ENCODE measurements at regions not wholly inside any gene's neighbourhood (a gene's known extent, or its start where the extent isn't known, plus 50 kb on each side); places are given as distances from the start of the nearest gene placed in this dataset.

DNA sequence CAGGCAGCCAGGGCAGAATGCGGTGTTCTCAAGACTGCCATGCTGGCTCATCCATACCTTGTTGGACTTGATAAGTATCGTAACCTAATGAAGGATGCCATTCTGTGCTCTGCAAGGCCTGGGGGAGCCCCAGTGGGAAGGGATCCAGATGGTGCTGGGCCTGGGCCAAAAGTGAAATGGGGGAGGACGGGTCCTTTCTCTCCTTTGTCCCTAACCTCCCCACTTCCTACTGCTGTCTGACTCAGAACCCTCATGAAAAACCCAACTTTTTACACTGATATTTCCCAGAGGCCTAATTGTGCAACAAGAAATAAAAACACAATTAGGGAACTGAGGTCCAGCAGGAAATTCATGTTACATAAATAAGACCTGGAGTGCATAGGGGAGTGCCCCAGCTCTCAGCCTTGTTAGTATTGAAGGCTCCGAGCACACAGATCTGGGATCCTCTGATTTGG lies 193.7 kb upstream of the SVIL start:
- H3K4me3 ChIP-seq = no peak overlapping the region
- DNase-seq (ENCODE audit: low spot score in 2 of 2) = no peak
- H3K9me3 ChIP-seq = no peaks in the 10 kb centered on the region
- 60% methylated on average over 4 of the region's 4 CpGs for WGBS
- peaks cover 20% of the 10 kb centered on the region for H3K4me1 ChIP-seq
- TF ChIP-seq EP300 (IDR thresholded peaks at IDR 0.05) (no peak), CTCF (IDR thresholded peaks at IDR 0.05) (no peak), POLR2A (IDR thresholded peaks at IDR 0.05) (no peak), POLR2AphosphoS5 (IDR thresholded peaks at IDR 0.05) (no peak)
- H3K36me3 ChIP-seq = no peaks in the 10 kb centered on the region
- no peak overlapping the region for H3K27ac ChIP-seq
- no peaks in the 10 kb centered on the region for H3K27me3 ChIP-seq

DNA sequence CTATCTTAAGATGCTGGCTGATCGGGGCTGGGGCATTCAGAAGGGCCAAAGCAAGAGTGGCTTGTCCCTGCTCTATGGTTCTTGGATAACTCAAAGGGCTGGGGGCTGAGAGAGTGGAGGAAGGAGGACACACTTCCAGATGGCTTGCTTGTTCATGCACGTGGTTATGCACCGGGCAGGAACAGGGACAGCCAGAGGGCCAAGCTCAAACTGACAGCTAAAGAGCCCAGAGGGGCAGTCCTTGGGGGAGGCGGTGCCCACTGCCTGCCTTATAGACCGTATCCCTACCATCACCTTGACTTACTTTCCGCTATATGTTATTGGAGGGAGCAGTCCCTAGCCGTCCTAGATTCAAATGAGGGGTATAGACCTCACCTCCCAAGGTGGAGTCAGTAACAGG lies 192.7 kb upstream of the SVIL start:
- H3K27me3 ChIP-seq = no peaks in the 10 kb centered on the region
- peaks cover 20% of the 10 kb centered on the region for H3K4me1 ChIP-seq
- no peaks in the 10 kb centered on the region for H3K36me3 ChIP-seq
- DNase-seq (ENCODE audit: low spot score in 2 of 2) = no peak
- TF ChIP-seq POLR2AphosphoS5 (IDR thresholded peaks at IDR 0.05) (no peak), CTCF (IDR thresholded peaks at IDR 0.05) (no peak), POLR2A (IDR thresholded peaks at IDR 0.05) (no peak), EP300 (IDR thresholded peaks at IDR 0.05) (no peak)
- H3K27ac ChIP-seq = no peak overlapping the region
- H3K4me3 ChIP-seq = no peak overlapping the region
- no peaks in the 10 kb centered on the region for H3K9me3 ChIP-seq
- 87% methylated on average over 7 of the region's 7 CpGs for WGBS

DNA sequence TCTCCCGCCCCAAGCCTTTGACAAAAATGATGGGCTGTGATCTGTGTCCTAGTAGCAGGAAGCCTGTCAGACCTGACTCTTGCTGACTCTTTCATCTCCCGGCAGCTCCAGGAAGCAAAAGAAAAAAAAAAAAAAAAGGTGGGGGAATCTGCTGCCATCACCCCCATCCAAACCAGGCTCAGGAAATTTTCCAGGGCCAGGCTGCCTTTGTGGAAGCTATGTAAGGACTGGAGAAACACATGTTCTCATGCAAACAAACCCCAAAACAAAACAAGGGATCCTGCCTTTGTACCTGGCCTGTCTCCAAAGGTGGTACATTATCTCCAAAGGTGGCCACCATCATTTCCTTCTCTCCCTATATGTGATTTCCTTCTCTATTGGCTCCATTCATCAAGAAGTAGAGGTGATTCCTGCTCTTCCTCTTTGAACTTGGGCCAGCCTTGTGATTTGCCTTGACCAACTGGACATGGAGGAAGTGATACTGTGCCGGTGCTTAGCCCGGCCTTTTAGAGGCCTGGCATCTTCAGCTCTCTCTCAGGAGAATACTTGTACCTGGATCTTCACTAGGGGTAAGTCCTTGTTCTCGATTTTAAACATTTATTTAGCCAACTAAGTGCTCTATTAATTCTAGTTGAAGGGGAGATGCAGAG lies 192.2 kb upstream of the SVIL start:
- Histone ChIP-seq H3K4me1 (peaks cover 24% of the 10 kb centered on the region), H3K27ac (no peak overlapping the region), H3K36me3 (no peaks in the 10 kb centered on the region), H3K27me3 (no peaks in the 10 kb centered on the region), H3K9me3 (no peaks in the 10 kb centered on the region), H3K4me3 (no peak overlapping the region)
- DNase-seq (ENCODE audit: low spot score in 2 of 2) = no peak
- 67% methylated on average over 5 of the region's 5 CpGs for WGBS
- TF ChIP-seq EP300 (IDR thresholded peaks at IDR 0.05) (no peak), CTCF (IDR thresholded peaks at IDR 0.05) (no peak), POLR2A (IDR thresholded peaks at IDR 0.05) (no peak), POLR2AphosphoS5 (IDR thresholded peaks at IDR 0.05) (no peak)

- TF ChIP-seq EP300 (IDR thresholded peaks at IDR 0.05) (no peak), POLR2A (IDR thresholded peaks at IDR 0.05) (no peak), CTCF (IDR thresholded peaks at IDR 0.05) (no peak), POLR2AphosphoS5 (IDR thresholded peaks at IDR 0.05) (no peak)
- DNase-seq (ENCODE audit: low spot score in 2 of 2) = no peak
- Histone ChIP-seq H3K9me3 (no peaks in the 10 kb centered on the region), H3K4me1 (peaks cover 31% of the 10 kb centered on the region), H3K27ac (no peak overlapping the region), H3K4me3 (no peak overlapping the region), H3K27me3 (no peaks in the 10 kb centered on the region), H3K36me3 (no peaks in the 10 kb centered on the region)
- WGBS = 39% methylated on average over 5 of the region's 5 CpGs
These were observed 191.4 kb upstream of the SVIL start for GRCh38 chr10:29826221-29826620.

GRCh38 chr10:29823553-29824080 lies 188.8 kb upstream of the SVIL start:
- no peak overlapping the region for H3K27ac ChIP-seq
- WGBS = 79% methylated on average over 7 of the region's 7 CpGs
- DNase-seq (ENCODE audit: low spot score in 2 of 2) = no peak

More at GRCh38 chr10:29823553-29824080, 188.8 kb upstream of the SVIL start:
- Histone ChIP-seq H3K4me1 (peaks cover 37% of the 10 kb centered on the region), H3K4me3 (no peak overlapping the region), H3K9me3 (no peaks in the 10 kb centered on the region), H3K36me3 (no peaks in the 10 kb centered on the region), H3K27me3 (no peaks in the 10 kb centered on the region)
- TF ChIP-seq CTCF (IDR thresholded peaks at IDR 0.05) = no peak
- TF ChIP-seq POLR2A (IDR thresholded peaks at IDR 0.05) = no peak
- no peak for TF ChIP-seq POLR2AphosphoS5 (IDR thresholded peaks at IDR 0.05)
- no peak for TF ChIP-seq EP300 (IDR thresholded peaks at IDR 0.05)
